ENCODE measurements at regions not wholly inside any gene's neighbourhood (a gene's known extent, or its start where the extent isn't known, plus 50 kb on each side); places are given as distances from the start of the nearest gene placed in this dataset.

DNA sequence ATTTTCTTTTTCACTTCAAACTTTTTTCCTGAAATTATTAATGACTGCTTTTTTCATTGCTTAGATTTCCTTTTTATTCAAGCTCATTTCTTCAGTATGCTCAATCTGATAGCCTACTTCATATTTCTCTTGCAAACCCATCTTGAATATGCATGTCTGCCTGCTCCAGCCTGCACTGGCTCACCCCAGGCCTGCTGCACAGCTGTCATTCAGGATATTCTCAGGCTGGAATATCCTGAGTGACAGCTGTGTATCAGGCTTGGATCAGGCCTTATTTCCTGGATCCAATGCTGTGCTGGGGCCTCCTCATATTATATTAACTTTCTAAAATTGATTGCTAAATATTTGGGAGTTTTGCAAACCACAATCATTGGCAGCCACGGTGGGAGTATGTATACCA, 120.2 kb upstream of the TNS3 start:
- TF ChIP-seq, protein P1, sequence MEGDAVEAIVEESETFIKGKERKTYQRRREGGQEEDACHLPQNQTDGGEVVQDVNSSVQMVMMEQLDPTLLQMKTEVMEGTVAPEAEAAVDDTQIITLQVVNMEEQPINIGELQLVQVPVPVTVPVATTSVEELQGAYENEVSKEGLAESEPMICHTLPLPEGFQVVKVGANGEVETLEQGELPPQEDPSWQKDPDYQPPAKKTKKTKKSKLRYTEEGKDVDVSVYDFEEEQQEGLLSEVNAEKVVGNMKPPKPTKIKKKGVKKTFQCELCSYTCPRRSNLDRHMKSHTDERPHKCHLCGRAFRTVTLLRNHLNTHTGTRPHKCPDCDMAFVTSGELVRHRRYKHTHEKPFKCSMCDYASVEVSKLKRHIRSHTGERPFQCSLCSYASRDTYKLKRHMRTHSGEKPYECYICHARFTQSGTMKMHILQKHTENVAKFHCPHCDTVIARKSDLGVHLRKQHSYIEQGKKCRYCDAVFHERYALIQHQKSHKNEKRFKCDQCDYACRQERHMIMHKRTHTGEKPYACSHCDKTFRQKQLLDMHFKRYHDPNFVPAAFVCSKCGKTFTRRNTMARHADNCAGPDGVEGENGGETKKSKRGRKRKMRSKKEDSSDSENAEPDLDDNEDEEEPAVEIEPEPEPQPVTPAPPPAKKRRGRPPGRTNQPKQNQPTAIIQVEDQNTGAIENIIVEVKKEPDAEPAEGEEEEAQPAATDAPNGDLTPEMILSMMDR (IDR thresholded peaks at IDR 0.05; ENCODE audit: low read depth, low read length), result no peak
- no peak for TF ChIP-seq EZH2phosphoT487 (IDR thresholded peaks at IDR 0.05; ENCODE audit: low read depth)
